ENCODE measurements at regions not wholly inside any gene's neighbourhood (a gene's known extent, or its start where the extent isn't known, plus 50 kb on each side); places are given as distances from the start of the nearest gene placed in this dataset.
"Not testable (repeated sequence)": the region's sequence is repeated elsewhere in the genome, so short reads cannot be mapped to it uniquely, and the experiment has no call there.

DNA sequence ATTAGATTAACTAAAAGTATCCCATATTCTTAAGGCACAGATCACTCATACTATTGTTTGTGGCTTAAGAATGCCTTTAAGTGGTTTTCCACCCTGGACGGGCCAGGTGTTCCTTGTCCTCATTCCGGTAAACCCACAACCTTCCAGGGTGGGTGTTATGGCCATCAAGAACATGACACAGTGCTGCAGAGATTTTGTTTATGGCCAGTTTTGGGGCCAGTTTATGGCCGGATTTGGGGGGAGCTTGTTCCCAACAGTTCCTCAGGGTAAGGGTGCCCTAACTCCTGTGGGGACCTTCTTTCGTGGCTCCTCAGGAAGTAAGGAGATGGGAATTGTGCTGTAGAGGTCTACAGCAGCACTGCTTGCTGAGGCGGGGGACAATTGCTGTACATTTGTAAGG, 3325.9 kb upstream of the OR11H1 start:
- not testable (repeated sequence) for TF ChIP-seq CTCF, POLR2A (IDR thresholded peaks at IDR 0.05)

Measured in adrenal gland (tissue), 5 donors.